H1 (cell line): ENCODE measurements at regions not wholly inside any gene's neighbourhood (a gene's known extent, or its start where the extent isn't known, plus 50 kb on each side); places are given as distances from the start of the nearest gene placed in this dataset.

Experiments used
- EGR1 ChIP-seq: IDR thresholded peaks from 2 replicates; pipeline ENCODE4 v1.6.1; 2011; ENCODE audit warnings: low read depth, low read length, borderline replicate concordance
- JUN ChIP-seq: IDR thresholded peaks from 2 replicates; pipeline ENCODE4 v1.6.1; 2011; ENCODE audit warnings: low read depth, mild to moderate bottlenecking, improper control_type of control experiment, low read length
- SP4 ChIP-seq: IDR thresholded peaks from 2 replicates; pipeline ENCODE4 v1.6.1; 2012; ENCODE audit warnings: low read length, inconsistent platforms

- TF ChIP-seq SP4 (no peak), JUN (no peak), EGR1 (no peak)
- TF ChIP-seq, all 59 proteins: peak for 0
These were observed 113.5 kb upstream of the RASA1 start (continued) for GRCh38 chr5:87154191-87154590.
